Astrocyte of the cerebellum (primary cell): ENCODE measurements at regions not wholly inside any gene's neighbourhood (a gene's known extent, or its start where the extent isn't known, plus 50 kb on each side); places are given as distances from the start of the nearest gene placed in this dataset.
"Not testable (repeated sequence)": the region's sequence is repeated elsewhere in the genome, so short reads cannot be mapped to it uniquely, and the experiment has no call there.

ENCODE experiments used
- DNase-seq: peaks from one replicate; pipeline ENCODE4 v3.0.0-alpha.2; 2011; ENCODE audit warnings: low read depth
- H3K4me3 ChIP-seq: 2 replicates; pipeline ENCODE4 v1.5.1; 2011; ENCODE audit warnings: mild to moderate bottlenecking, low read depth, low read length, moderate library complexity
- CTCF ChIP-seq: IDR thresholded peaks from 2 replicates; pipeline ENCODE4 v1.5.1; 2012; ENCODE audit warnings: low read length, low read depth, moderate library complexity, mild to moderate bottlenecking; ENCODE audit errors: missing control alignments
- in situ Hi-C: cut with HindIII; loops from 2 replicates; pipeline ENCODE4 v1.10.0; 2017; ENCODE audit warnings: low sequenced_read_pairs

DNA sequence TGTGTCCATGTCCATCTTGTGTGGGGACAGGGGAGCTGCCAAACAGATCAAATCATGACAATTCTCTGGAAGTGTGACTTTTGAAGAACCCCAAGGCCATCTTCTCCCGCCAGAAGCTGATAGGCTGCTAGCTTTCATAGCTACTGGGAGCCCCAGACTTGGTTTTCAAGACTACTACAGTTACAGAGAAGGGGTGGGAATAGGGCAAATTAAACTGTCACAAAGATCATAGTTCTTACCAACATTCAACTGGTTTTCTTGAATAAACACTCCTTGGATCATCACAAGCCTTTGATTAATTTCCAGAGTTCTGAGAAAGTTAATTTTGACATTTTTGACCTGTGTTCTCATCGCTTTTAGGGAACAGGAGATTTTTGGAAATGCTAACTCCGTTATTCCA lies 67.8 kb upstream of the FARP1 start:
- no peak for DNase-seq
- in situ Hi-C loops, result no loop called here
- no peak for TF ChIP-seq CTCF
- no peak overlapping the region for H3K4me3 ChIP-seq

- DNase-seq, in situ Hi-C loops, H3K4me3 ChIP-seq: not testable (repeated sequence)
Measured at GRCh38 chr13:98076309-98076708, 66.6 kb upstream of the FARP1 start.

DNA sequence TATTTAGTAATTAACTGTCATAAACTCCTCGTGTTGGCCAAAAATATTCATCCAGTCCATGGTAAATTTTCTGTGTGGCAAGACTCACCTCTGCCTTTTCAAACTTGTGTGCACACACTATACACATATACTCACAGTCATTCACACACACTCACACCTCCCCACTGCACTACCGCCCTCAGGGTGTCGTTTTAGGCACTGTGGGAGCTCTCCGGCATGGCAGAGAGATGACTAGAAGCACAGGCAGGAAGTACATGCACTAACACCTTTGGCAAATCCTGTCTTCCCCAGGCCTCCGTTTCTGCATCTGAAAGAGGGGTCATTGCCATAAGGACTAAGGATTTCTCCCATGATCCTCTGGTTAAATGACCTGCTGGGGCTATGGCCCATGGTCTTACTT lies 62.6 kb upstream of the FARP1 start:
- no peak for TF ChIP-seq CTCF
- DNase-seq, result no peak
- H3K4me3 ChIP-seq, result no peak overlapping the region
- in situ Hi-C loops, result loop anchor here (10.0 kb wide), 1 partner anchor 75 kb away; no protein-coding TSS in a partner anchor

DNA sequence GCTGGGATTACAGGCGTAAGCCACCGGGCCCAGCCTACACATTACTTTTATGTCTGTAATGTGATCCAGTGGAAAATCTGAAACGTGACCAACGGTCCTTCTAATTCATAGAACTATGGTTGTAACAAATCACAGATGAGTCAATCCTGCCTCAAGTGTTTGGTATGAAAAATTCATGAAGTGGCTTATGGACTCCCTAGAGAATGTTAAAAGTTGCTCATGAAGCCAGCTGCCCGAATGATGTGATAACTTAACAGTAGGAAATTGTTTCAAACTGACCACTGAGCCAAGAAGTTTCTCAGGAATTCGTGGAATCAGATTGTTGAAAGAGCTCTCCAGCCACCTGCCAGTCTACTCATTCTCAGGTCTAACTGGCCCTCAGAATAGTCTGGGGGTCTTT lies 59.4 kb upstream of the FARP1 start:
- peak; percentile 85 for DNase-seq
- no peak overlapping the region for H3K4me3 ChIP-seq
- no peak for TF ChIP-seq CTCF
- in situ Hi-C loops, result loop anchor here (10.0 kb wide), 1 partner anchor 79 kb away; no protein-coding TSS in a partner anchor

GRCh38 chr13:98083936-98084335 lies 59.0 kb upstream of the FARP1 start:
- H3K4me3 ChIP-seq, result no peak overlapping the region
- no peak for DNase-seq
- in situ Hi-C loops, result loop anchor here (10.0 kb wide), 1 partner anchor 79 kb away; no protein-coding TSS in a partner anchor
- no peak for TF ChIP-seq CTCF

DNA sequence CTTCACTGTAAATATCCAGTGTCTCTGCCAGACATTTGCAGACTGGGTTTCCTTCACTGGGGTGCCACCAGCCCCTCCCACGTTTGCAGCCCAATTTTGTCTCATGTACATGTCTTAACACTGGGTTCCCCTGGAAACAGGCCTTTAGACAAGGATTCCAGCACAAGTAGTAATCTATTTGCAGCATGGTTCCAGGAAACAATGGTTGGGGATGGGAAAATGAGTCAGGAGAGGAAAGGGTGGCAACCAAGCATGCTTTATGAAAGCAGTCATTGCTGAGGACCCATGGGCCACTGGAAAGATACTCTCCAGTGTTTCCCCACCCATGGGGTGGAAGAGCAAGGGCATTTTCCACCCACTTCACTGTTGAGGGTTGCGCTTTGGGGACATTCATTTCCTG lies 53.6 kb upstream of the FARP1 start:
- no peak overlapping the region for H3K4me3 ChIP-seq
- no peak for DNase-seq
- in situ Hi-C loops, result loop anchor here (10.0 kb wide), 1 partner anchor 84 kb away; no protein-coding TSS in a partner anchor
- TF ChIP-seq CTCF, result no peak

DNA sequence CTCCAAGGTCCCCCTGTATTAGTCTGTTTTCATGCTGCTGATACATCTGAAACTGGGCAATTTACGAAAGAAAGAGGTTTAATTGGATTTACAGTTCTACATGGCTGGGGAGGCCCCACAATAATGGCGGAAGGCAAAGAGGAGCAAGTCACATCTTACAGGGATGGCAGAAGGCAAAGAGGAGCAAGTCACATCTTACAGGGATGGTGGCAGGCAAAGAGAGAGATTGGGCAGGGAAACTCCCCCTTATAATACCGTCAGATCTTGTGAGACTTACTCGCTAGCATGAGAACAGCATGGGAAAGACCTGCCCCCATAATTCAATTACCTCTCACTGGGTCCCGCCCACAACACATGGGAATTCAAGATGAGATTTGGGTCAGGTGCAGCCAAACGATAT lies 50.0 kb upstream of the FARP1 start:
- in situ Hi-C loops, result no loop called here
- no peak for DNase-seq
- no peak overlapping the region for H3K4me3 ChIP-seq
- no peak for TF ChIP-seq CTCF
